ENCODE measurements at regions not wholly inside any gene's neighbourhood (a gene's known extent, or its start where the extent isn't known, plus 50 kb on each side); places are given as distances from the start of the nearest gene placed in this dataset.

DNA sequence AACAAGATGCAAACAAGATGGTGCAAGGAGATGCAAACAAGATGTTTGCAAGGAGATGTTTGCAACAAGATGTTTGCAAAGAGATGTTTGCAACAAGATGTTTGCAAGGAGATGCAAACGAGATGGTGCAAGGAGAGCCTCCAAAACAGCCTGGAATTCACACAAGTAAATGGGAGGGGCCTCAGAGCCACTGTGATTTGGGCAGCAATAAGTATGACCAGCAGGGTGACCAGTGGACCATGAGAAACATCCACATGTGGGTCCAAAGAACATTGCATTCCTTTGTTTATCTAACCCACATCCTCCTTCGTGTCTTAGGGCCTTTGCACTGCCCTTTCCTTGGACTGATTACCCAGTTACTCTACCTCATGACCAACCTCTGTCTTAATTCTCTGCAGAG, 162.9 kb downstream of the PLPP3 start:
- no peak for DNase-seq

DNA sequence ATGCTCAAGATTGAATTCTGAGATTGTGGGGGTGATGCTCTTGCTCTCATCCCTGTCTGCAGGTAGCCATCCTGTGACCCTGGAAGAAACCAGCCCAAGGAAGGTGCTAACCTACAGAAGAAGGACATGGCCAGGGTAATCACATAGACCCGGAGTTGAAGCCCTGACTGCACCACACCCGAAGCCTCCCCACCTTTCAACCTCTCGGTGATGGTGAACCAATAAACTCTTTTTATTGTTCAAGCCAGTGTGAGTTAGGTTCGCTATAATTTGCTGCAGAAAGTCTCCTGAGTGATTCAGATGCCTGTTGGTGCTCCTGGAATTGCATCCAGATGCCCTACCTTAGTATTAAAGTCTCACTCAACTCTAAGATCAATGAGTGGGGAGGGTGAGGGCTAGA, 163.6 kb downstream of the PLPP3 start:
- DNase-seq = no peak

DNA sequence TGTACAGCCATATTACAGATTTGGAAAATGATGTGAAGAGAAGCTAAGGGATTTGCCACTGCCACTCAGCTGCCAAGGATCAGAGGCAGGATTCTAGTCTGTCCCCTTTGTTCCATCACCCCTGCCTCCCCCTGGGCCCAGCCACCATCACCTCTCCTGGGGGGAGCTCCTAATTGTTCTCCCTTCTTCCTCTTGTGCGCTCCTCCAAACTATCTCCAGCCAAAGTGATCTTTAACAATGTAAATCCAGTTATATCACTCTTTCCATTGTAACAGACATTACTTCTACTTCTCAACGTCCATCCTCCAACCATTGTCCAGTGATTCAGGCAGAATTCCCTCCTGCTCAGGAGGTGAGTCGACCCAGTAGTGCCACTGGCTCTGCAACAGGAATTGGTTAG, 164.1 kb downstream of the PLPP3 start:
- no peak for DNase-seq

DNA sequence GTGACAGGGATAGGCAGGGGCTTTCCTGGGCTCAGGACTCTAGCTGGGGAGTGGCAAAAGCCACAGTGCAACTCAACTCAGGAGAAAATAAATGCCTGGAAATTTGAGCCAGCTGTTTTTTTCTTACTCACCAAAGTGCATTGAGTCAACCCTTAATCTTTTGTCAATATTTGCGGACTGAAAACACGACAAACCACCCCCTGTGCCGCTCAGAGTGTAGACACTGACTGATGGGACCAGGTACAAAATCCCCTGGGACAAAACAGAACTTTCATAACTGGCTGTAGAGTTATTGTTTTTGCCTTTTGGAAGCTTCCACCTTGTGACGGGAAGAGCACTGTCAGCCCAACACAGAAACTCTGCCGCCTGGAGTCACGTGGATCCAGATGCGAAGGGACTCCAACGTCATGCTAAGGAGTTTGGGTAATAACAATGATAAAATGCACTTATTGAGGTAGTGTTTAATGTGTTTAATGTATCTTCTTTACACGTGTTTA, 164.6 kb downstream of the PLPP3 start:
- no peak for DNase-seq

DNA sequence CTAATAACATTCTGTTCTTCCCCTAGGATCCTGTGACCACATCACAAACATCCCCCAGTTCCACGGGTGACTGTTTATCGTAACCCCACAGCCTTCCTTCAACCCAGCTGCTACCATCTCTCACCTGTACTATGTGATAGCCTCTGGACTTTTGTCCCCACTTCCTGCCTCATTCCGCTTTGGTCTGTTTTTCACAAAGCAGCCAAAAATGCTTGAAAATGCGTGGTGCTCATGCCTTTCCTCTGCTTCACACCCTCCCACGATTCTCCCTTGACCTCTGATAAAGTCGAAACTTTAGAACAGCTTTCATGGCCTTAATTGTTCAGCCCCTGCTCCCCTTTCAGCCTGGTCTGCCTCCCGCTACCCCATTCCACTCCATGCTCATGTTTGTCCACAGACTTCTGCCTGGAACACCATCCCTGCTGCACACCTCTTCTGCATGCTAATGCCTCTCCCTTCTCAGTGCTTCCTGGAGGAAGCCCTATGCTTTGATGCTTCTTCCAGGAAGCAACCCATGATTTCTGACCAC, 165.6 kb downstream of the PLPP3 start:
- no peak for DNase-seq

DNA sequence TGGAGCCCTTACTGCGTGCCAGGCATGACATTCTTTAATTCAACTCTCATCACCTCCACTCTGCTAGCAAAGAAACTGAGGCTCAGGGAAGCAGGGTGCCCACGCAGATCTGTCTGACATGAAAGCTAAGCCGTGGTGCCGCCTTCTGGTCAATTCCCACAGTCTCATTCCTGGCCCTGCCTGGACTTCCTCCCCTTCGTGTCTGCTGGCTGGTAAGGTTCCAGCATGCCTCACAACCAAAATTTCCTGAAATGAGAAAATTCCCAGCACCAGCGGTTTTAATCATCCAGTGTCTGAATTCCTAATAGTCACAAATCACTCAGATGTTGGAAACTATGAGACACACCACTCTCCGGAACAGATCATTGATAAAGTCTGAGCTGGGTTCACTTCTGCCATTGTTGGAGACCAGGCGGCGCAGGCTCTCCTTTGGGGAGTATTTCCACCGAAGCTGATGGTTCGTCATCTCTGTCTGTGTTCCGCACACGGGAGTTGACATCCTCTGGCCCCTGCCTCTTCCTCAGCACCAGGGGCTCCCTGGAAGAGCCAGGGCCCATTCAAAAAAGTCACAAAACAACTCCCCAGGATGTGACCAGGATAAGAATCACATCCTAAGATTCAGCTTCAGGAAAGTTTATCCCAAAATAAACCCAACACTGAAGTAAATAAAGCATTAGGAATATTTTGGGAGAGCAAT, 167.7 kb downstream of the PLPP3 start:
- DNase-seq = no peak

DNA sequence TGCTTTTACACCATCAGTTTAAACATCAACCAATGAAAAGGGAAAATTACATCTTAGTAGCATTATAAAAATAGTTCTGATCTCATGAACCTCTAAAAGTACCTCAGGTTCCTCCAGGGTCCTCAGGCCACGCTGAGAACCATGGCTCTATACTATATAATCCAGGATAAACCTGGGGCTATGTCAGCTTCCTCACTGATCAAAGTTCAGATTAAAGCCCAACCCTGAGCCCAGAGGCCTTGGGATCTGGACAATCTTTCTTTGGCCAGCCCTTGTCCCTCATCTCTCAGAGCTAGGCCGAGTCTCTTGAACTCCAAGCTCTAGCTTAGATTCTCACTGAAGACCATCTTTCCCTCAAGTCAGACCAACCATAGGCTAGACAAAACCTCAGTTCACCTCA, 168.3 kb downstream of the PLPP3 start:
- DNase-seq = no peak

DNA sequence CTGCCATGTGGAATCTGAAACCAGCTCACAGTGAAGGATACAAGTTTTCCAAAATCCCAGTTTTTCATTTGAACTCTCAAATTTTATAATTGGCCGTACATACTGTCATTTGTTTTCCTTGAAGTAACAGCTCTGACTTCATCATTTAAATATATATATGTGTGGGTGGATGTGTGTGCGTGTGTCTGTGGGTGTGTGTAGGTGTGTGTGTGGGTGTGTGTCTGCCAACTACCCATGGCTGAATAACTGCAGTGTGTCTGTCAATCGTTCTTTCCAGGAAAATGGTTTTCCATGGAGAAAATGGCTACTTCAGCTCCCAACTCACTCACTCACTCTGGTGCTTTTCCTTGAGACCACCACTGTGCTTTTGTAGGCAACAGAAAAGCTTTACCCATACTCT, 169.0 kb downstream of the PLPP3 start:
- DNase-seq = no peak

DNA sequence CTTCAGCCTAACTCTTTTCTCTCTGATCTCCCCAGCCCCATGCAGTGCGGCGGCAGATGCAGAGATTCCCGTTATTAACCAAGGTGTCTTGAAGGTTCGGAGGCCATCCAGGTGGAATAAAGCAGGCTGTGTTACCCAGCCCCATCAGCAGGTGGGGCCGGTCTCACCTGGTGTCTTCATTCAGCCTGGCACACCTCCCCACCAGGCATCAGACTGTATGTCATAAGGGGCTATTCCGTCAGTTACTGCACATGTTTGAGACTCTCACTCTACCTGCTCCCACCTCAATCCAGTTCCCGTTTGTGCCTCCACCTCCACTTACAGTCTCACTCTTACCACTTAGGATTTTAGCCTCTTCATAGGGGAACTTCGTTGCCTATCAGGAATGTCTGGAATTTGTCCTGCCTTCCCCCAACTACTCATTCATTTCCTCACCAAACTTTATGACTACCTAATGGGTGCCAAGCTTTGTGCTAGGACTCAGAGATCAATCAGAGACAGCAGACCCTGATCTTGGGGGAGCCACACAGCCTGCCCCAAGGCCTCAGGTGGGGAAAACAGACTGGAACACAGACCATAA, 170.2 kb downstream of the PLPP3 start:
- DNase-seq = no peak

DNA sequence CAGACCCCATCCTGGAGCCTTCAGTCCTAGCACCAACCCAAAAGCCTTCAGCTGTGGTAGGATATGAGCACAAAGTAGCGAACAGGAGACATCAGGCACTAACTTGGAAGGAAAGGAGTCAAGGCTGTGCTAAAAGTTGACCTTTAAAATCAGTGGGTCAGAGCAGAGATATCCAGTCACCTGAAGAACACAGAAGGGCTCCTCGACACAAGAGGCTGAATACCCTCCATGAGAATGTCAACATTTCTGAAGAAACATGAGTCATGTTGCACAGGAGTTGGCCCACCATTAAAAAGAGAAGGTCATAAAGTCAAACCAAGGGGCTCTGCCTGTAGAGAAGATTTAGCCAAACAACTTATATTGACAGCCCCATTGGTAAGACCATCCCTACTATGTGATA, 172.5 kb downstream of the PLPP3 start:
- no peak for DNase-seq

GRCh38 chr1:56404561-56405030, 174.8 kb downstream of the PLPP3 start:
- DNase-seq = no peak

DNA sequence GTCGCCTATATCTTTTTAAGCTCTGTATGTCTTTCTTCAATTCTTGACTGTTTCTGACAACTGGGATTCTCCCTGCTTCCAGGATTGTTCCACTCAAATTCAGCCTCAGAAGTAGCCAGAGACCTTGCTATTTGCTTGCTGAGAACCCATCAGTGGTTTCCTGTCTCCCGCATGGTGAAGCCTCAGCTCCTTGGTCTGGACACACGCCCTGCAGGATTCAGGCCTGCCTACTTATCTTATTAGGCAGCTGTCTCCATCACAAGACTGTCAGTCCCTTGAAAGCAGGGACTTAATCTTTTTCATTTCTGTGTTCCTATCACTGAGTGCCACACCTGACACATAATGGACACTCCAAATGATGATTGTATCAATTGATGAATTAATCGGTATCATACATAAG, 175.3 kb downstream of the PLPP3 start:
- no peak for DNase-seq

GRCh38 chr1:56403321-56403720, 176.0 kb downstream of the PLPP3 start:
- DNase-seq = no peak

- no peak for DNase-seq
These were observed 178.2 kb downstream of the PLPP3 start for GRCh38 chr1:56401191-56401590.

DNA sequence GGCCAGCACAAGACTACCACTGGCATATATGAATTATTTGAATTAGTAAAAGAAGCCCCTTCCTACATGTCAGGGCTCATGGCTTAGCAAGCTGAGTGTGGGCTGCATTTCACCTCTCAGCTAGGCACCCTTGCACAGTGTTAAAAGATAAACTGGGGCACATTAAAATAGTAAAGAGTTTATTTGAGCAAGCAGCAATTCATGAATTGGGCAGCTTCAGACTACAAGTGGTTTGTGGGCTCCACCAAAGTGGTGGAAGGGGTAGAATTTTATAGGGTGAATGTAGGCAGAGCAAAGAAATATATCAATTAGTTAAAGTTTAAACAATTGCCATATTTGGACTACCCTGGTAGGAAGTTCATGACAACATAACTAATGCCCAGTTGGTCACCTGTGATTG, 178.8 kb downstream of the PLPP3 start:
- DNase-seq = no peak

GRCh38 chr1:56399795-56400194, 179.6 kb downstream of the PLPP3 start:
- no peak for DNase-seq

DNA sequence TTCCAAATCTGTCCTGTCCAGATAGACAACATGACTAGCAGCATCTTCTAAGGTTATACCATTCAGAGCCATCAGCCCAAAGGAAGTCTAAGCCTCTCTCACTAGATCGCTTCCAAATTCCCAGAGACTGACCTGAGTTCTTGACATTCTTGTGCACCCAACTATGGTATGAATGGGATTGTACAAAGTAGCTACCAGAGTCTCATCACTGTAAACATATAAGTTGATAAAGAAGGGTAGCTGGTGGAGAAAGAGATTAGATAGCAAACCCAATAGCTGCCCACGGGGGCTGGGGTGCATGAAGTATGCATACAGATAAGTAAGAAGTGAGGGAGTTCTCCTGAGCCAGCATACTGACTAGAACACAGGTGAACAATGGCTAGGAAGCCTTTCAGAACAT, 180.0 kb downstream of the PLPP3 start:
- no peak for DNase-seq

GRCh38 chr1:56397811-56398231, 181.5 kb downstream of the PLPP3 start:
- DNase-seq = no peak

GRCh38 chr1:56397409-56397808, 182.0 kb downstream of the PLPP3 start:
- DNase-seq = no peak

DNA sequence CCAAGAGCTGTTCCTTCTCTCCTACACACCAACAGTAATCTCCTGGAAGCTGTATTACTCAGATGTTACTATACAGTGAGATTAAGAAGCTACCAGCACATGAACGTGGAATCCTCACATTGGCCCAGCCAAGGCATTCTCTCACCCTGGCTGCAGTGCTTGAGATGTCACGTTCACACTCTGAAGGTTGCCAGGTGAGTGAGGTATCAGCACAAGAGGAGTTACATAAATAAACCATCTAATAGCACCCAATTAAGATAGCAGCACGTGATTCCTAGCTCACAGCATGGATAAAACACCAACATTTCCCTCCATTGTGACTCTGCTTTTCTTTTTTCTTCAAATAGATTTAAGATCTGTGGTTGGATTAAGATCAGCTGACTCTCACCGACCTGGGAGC, 182.8 kb downstream of the PLPP3 start:
- no peak for DNase-seq

DNA sequence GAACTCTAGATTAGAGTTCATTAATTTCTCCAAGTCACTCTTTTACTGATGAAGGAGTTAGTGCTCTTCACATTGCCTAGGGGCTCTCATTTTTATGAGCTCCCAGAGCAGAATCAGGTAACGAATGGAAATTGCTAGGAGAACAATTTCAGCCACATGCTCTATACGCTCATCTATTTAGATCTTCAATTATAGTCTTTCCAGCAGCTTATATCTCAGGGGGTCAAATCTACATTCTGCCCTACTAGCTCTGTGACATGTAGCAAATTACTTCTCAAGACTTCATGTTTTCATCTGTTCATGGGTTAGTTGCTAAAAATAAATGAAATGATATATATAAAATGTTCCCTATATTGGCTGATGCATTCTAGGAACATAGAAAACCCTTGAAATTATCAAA, 183.6 kb downstream of the PLPP3 start:
- DNase-seq = no peak

- DNase-seq = no peak
These were observed 185.1 kb downstream of the PLPP3 start for GRCh38 chr1:56394298-56394697.

- no peak for DNase-seq
These were observed 188.2 kb downstream of the PLPP3 start for GRCh38 chr1:56390934-56391731.
